ENCODE measurements at regions not wholly inside any gene's neighbourhood (a gene's known extent, or its start where the extent isn't known, plus 50 kb on each side); places are given as distances from the start of the nearest gene placed in this dataset.

DNA sequence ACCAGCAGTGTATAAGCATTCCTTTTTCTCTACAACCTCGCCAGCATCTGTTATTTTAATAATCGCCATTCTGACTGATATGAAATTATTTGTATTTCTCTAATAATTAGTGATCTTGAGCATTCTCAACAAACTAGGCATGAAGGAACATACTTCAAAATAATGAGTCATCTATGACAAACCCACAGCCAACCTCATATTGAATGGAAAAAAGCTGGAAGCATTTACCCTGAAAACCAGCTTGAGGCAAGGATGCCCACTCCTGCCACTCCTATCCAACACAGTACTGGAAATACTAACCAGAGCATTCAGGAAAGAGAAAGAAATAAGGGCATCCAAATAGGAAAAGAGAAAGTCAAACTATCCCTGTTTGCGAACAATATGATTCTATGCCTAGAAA lies 390.6 kb upstream of the ID4 start:
- H3K4me3 ChIP-seq = no peak overlapping the region
- intact Hi-C loops (cut with micrococcal nuclease) (no loop called here), in situ Hi-C loops (cut with MboI) (no loop called here)
- no TSS peak for BruUV-seq (replicated peaks)
- H4K20me1 ChIP-seq (replicated peaks; ENCODE audit: control insufficient read depth, insufficient read depth, low read length) = no peaks in the 10 kb centered on the region
- no peaks in the 10 kb centered on the region for H3K9me3 ChIP-seq (replicated peaks; ENCODE audit: control insufficient read depth, insufficient read depth, low read depth, low read length)
- ATAC-seq = no peak
- TF ChIP-seq KDM5B (IDR thresholded peaks at IDR 0.05; ENCODE audit: insufficient replicate concordance, low read depth, low read length) (no peak), FOXP1 (CRISPR knock-in tag; IDR thresholded peaks at IDR 0.05) (no peak), CEBPB (tag; IDR thresholded peaks at IDR 0.05) (no peak), ZNF79 (CRISPR knock-in tag; IDR thresholded peaks at IDR 0.05; ENCODE audit: low read depth) (no peak), ZNF133 (CRISPR knock-in tag; IDR thresholded peaks at IDR 0.05) (no peak), SP2 (IDR thresholded peaks at IDR 0.05; ENCODE audit: extremely low read depth, low read depth, low read length, poor library complexity, severe bottlenecking) (no peak)
- TF ChIP-seq, protein P1, sequence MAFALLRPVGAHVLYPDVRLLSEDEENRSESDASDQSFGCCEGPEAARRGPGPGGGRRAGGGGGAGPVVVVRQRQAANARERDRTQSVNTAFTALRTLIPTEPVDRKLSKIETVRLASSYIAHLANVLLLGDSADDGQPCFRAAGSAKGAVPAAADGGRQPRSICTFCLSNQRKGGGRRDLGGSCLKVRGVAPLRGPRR (CRISPR knock-in tag; IDR thresholded peaks at IDR 0.05) = no peak
- TF ChIP-seq, protein P2, sequence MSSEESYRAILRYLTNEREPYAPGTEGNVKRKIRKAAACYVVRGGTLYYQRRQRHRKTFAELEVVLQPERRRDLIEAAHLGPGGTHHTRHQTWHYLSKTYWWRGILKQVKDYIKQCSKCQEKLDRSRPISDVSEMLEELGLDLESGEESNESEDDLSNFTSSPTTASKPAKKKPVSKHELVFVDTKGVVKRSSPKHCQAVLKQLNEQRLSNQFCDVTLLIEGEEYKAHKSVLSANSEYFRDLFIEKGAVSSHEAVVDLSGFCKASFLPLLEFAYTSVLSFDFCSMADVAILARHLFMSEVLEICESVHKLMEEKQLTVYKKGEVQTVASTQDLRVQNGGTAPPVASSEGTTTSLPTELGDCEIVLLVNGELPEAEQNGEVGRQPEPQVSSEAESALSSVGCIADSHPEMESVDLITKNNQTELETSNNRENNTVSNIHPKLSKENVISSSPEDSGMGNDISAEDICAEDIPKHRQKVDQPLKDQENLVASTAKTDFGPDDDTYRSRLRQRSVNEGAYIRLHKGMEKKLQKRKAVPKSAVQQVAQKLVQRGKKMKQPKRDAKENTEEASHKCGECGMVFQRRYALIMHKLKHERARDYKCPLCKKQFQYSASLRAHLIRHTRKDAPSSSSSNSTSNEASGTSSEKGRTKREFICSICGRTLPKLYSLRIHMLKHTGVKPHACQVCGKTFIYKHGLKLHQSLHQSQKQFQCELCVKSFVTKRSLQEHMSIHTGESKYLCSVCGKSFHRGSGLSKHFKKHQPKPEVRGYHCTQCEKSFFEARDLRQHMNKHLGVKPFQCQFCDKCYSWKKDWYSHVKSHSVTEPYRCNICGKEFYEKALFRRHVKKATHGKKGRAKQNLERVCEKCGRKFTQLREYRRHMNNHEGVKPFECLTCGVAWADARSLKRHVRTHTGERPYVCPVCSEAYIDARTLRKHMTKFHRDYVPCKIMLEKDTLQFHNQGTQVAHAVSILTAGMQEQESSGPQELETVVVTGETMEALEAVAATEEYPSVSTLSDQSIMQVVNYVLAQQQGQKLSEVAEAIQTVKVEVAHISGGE (CRISPR knock-in tag; IDR thresholded peaks at IDR 0.05) = no peak
- TF ChIP-seq, protein P3, sequence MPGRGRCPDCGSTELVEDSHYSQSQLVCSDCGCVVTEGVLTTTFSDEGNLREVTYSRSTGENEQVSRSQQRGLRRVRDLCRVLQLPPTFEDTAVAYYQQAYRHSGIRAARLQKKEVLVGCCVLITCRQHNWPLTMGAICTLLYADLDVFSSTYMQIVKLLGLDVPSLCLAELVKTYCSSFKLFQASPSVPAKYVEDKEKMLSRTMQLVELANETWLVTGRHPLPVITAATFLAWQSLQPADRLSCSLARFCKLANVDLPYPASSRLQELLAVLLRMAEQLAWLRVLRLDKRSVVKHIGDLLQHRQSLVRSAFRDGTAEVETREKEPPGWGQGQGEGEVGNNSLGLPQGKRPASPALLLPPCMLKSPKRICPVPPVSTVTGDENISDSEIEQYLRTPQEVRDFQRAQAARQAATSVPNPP (IDR thresholded peaks at IDR 0.05; ENCODE audit: borderline replicate concordance, insufficient read depth, insufficient read length) = no peak
- ChIA-PET POLR2A (no interaction called here), CTCF (ENCODE audit: low intra/inter-chr PET ratio) (no interaction called here)
- H2AFZ ChIP-seq (ENCODE audit: low read depth, low read length) = no peak overlapping the region
- WGBS (ENCODE audit: insufficient coverage, low coverage, missing lambda C conversion rate) = 0% methylated on average over 3 of the region's 3 CpGs
- H3K9me1 ChIP-seq (ENCODE audit: control insufficient read depth, insufficient read depth, low read length) = no peaks in the 10 kb centered on the region
- H3K4me1 ChIP-seq (replicated peaks in 1 of 2; ENCODE audit: control insufficient read depth in 2 of 2, insufficient read depth in 2 of 2, low read length in 2 of 2) = no peaks in the 10 kb centered on the region
- no peak overlapping the region for H3K9ac ChIP-seq (ENCODE audit: insufficient read depth in 1 of 2, low read depth in 2 of 2, low read length in 2 of 2)
- H3K79me2 ChIP-seq (ENCODE audit: control insufficient read depth, insufficient read depth, low read length) = no peaks in the 10 kb centered on the region
- DNase-seq (ENCODE audit: extremely low read depth in 1 of 4, low spot score in 3 of 4) = no peak
- FAIRE-seq = no peak
- H3K4me2 ChIP-seq (ENCODE audit: insufficient read depth, low read length) = no peak overlapping the region
- no peaks in the 10 kb centered on the region for H3K27me3 ChIP-seq (ENCODE audit: control insufficient read depth in 2 of 2, insufficient read depth in 2 of 2, low read length in 2 of 2)
- H3K36me3 ChIP-seq (ENCODE audit: control insufficient read depth, insufficient read depth, low read length) = no peaks in the 10 kb centered on the region
- no peak overlapping the region for H3K27ac ChIP-seq (ENCODE audit: extremely low read depth, low read depth, low read length)
